Right forelimb (tissue), 1 donor: ENCODE measurements at regions not wholly inside any gene's neighbourhood (a gene's known extent, or its start where the extent isn't known, plus 50 kb on each side); places are given as distances from the start of the nearest gene placed in this dataset.

Experiments used
- DNase-seq: peaks from one replicate; pipeline ENCODE4 v3.0.0-alpha.2; 2018

GRCh38 chr17:53891726-53892125, 69.0 kb downstream of the KIF2B start:
- no peak for DNase-seq

GRCh38 chr17:53892222-53892621, 69.5 kb downstream of the KIF2B start:
- DNase-seq, result no peak

- no peak for DNase-seq
These were observed 71.9 kb downstream of the KIF2B start for GRCh38 chr17:53894591-53894990.

GRCh38 chr17:53896047-53896446, 73.3 kb downstream of the KIF2B start:
- no peak for DNase-seq

- no peak for DNase-seq
These were observed 78.2 kb downstream of the KIF2B start for GRCh38 chr17:53900951-53901350.

- no peak for DNase-seq
These were observed 84.7 kb downstream of the KIF2B start for GRCh38 chr17:53907435-53907834.

- no peak for DNase-seq
These were observed 87.1 kb downstream of the KIF2B start for GRCh38 chr17:53909802-53910201.

GRCh38 chr17:53912117-53912516, 89.4 kb downstream of the KIF2B start:
- no peak for DNase-seq

GRCh38 chr17:53919356-53919755, 96.6 kb downstream of the KIF2B start:
- no peak for DNase-seq

GRCh38 chr17:53924530-53925455, 102.1 kb downstream of the KIF2B start:
- DNase-seq, result no peak

- DNase-seq, result no peak
These were observed 109.7 kb downstream of the KIF2B start for GRCh38 chr17:53932386-53932785.

GRCh38 chr17:53934931-53935330, 112.2 kb downstream of the KIF2B start:
- no peak for DNase-seq

GRCh38 chr17:53941231-53941630, 118.5 kb downstream of the KIF2B start:
- no peak for DNase-seq

GRCh38 chr17:53942436-53942835, 119.7 kb downstream of the KIF2B start:
- DNase-seq, result no peak

GRCh38 chr17:53942898-53943297, 120.2 kb downstream of the KIF2B start:
- DNase-seq, result no peak

GRCh38 chr17:53948323-53948722, 125.6 kb downstream of the KIF2B start:
- no peak for DNase-seq

- no peak for DNase-seq
These were observed 126.9 kb downstream of the KIF2B start for GRCh38 chr17:53949473-53950090.

GRCh38 chr17:53950207-53950857, 127.6 kb downstream of the KIF2B start:
- DNase-seq, result no peak

GRCh38 chr17:53950858-53951250, 128.1 kb downstream of the KIF2B start:
- DNase-seq, result no peak

- no peak for DNase-seq
These were observed 148.6 kb downstream of the KIF2B start for GRCh38 chr17:53971361-53971760.

- no peak for DNase-seq
These were observed 157.3 kb downstream of the KIF2B start for GRCh38 chr17:53979991-53980390.

- no peak for DNase-seq
These were observed 173.4 kb downstream of the KIF2B start for GRCh38 chr17:53996131-53996530.

GRCh38 chr17:53996890-53997289, 174.2 kb downstream of the KIF2B start:
- no peak for DNase-seq

- DNase-seq, result no peak
These were observed 185.1 kb downstream of the KIF2B start for GRCh38 chr17:54007855-54008254.
